Vagina (tissue), 2 donors: ENCODE measurements at regions not wholly inside any gene's neighbourhood (a gene's known extent, or its start where the extent isn't known, plus 50 kb on each side); places are given as distances from the start of the nearest gene placed in this dataset.

Experiments used
- POLR2AphosphoS5 ChIP-seq, 2 donors: sonication (generic); formaldehyde crosslinking; IDR thresholded peaks; one replicate each; pipeline ENCODE4 v1.9.0; 2017; ENCODE audit warnings: antibody characterized with exemption in 2 of 2, mild to moderate bottlenecking in 2 of 2, low read depth in 1 of 2; ENCODE audit not compliant: insufficient read depth in 1 of 2
- TF ChIP-seq, protein P1 (sequence below), 3 experiments: fragments of 450-650 bp in 2 of 3; fragments of 200-600 bp in 1 of 3; sonication (generic) in 1 of 3; IDR thresholded peaks; one replicate each; pipeline ENCODE4 v1.5.1; 2017 to 2019; ENCODE audit warnings: antibody characterized with exemption in 3 of 3, mild to moderate bottlenecking in 2 of 3, moderate library complexity in 2 of 3

DNA sequence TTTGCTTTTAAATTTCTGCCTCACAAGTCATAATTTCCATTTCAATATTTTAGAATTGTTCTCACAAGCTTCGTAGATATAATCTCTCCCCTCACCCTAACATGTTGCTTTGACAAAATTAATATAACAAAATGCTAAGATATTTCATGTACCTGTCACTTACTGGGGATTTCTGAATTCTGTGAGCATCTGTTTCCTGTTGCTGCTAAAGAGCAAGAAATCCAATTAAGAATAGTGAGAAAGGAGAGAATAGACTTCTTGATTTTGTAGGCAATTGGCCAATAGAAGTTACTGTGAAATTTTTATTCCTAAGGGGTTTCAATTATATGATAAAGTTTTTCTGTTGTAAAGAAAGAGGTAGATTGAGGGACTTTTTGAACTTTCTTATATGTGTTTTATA lies 796.5 kb upstream of the ARRDC3 start:
- TF ChIP-seq, protein P1, sequence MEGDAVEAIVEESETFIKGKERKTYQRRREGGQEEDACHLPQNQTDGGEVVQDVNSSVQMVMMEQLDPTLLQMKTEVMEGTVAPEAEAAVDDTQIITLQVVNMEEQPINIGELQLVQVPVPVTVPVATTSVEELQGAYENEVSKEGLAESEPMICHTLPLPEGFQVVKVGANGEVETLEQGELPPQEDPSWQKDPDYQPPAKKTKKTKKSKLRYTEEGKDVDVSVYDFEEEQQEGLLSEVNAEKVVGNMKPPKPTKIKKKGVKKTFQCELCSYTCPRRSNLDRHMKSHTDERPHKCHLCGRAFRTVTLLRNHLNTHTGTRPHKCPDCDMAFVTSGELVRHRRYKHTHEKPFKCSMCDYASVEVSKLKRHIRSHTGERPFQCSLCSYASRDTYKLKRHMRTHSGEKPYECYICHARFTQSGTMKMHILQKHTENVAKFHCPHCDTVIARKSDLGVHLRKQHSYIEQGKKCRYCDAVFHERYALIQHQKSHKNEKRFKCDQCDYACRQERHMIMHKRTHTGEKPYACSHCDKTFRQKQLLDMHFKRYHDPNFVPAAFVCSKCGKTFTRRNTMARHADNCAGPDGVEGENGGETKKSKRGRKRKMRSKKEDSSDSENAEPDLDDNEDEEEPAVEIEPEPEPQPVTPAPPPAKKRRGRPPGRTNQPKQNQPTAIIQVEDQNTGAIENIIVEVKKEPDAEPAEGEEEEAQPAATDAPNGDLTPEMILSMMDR (IDR thresholded peaks at IDR 0.05): no peak
- no peak for TF ChIP-seq POLR2AphosphoS5 (IDR thresholded peaks at IDR 0.05; ENCODE audit: insufficient read depth in 1 of 2, low read depth in 1 of 2)
